GM20000 (cell line): ENCODE measurements at regions not wholly inside any gene's neighbourhood (a gene's known extent, or its start where the extent isn't known, plus 50 kb on each side); places are given as distances from the start of the nearest gene placed in this dataset.
"Not testable (repeated sequence)": the region's sequence is repeated elsewhere in the genome, so short reads cannot be mapped to it uniquely, and the experiment has no call there.

ENCODE experiments used
- DNase-seq: peaks from one replicate; pipeline ENCODE4 v3.0.0; 2012; ENCODE audit warnings: low spot score
- CTCF ChIP-seq: IDR thresholded peaks from 2 replicates; pipeline ENCODE4 v1.5.1; 2012; ENCODE audit warnings: mild to moderate bottlenecking, control low read depth; ENCODE audit errors: extremely low read depth, missing control alignments

GRCh38 chr9:13444245-13445102 is 165.0 kb upstream of the MPDZ start:
- no peak for DNase-seq

GRCh38 chr9:13443346-13444244 is 164.1 kb upstream of the MPDZ start:
- TF ChIP-seq CTCF = no peak
- no peak for DNase-seq

More at GRCh38 chr9:13444245-13445102, 165.0 kb upstream of the MPDZ start:
- TF ChIP-seq CTCF = no peak

- TF ChIP-seq CTCF = no peak
- no peak for DNase-seq
Observed at GRCh38 chr9:13439685-13440476, 160.4 kb upstream of the MPDZ start.

GRCh38 chr9:13437866-13438265 is 158.4 kb upstream of the MPDZ start:
- no peak for DNase-seq
- no peak for TF ChIP-seq CTCF

GRCh38 chr9:13436591-13436990 is 157.1 kb upstream of the MPDZ start:
- TF ChIP-seq CTCF = no peak
- DNase-seq = no peak

- not testable (repeated sequence) for DNase-seq
Observed at GRCh38 chr9:13433453-13433852, 154.0 kb upstream of the MPDZ start.

- TF ChIP-seq CTCF = no peak
- DNase-seq = no peak
Observed at GRCh38 chr9:13432904-13433303, 153.4 kb upstream of the MPDZ start.
